UCSD-AML1 (cell line): ENCODE measurements at regions not wholly inside any gene's neighbourhood (a gene's known extent, or its start where the extent isn't known, plus 50 kb on each side); places are given as distances from the start of the nearest gene placed in this dataset.

Experiments used
- DNase-seq: peaks from one replicate; lab custom pipeline; 2025; ENCODE audit not compliant: unreplicated experiment; lab: John Stamatoyannopoulos, UW

- DNase-seq, result no peak
Measured at GRCh38 chr18:43875511-43875910, 598.2 kb upstream of the SYT4 start.

GRCh38 chr18:43876286-43876685 lies 599.0 kb upstream of the SYT4 start:
- no peak for DNase-seq

GRCh38 chr18:43876748-43877147 lies 599.5 kb upstream of the SYT4 start:
- DNase-seq, result no peak

GRCh38 chr18:43877616-43878321 lies 600.5 kb upstream of the SYT4 start:
- no peak for DNase-seq

GRCh38 chr18:43879415-43879814 lies 602.1 kb upstream of the SYT4 start:
- DNase-seq, result no peak

- DNase-seq, result no peak
Measured at GRCh38 chr18:43882358-43883055, 605.2 kb upstream of the SYT4 start.

GRCh38 chr18:43883886-43884285 lies 606.6 kb upstream of the SYT4 start:
- no peak for DNase-seq

- DNase-seq, result no peak
Measured at GRCh38 chr18:43886341-43886740, 609.1 kb upstream of the SYT4 start.

GRCh38 chr18:43887491-43887890 lies 610.2 kb upstream of the SYT4 start:
- DNase-seq, result no peak

- DNase-seq, result no peak
Measured at GRCh38 chr18:43888598-43888997, 611.3 kb upstream of the SYT4 start.

GRCh38 chr18:43893001-43893637 lies 615.8 kb upstream of the SYT4 start:
- DNase-seq, result no peak

- DNase-seq, result no peak
Measured at GRCh38 chr18:43904209-43904837, 627.0 kb upstream of the SYT4 start.

- no peak for DNase-seq
Measured at GRCh38 chr18:43914018-43914417, 636.7 kb upstream of the SYT4 start.

GRCh38 chr18:43916984-43917383 lies 639.7 kb upstream of the SYT4 start:
- no peak for DNase-seq

GRCh38 chr18:43917520-43917919 lies 640.2 kb upstream of the SYT4 start:
- peak; percentile 14 for DNase-seq

GRCh38 chr18:43919551-43919950 lies 642.3 kb upstream of the SYT4 start:
- DNase-seq, result no peak

GRCh38 chr18:43931439-43931838 lies 654.1 kb upstream of the SYT4 start:
- DNase-seq, result no peak

- no peak for DNase-seq
Measured at GRCh38 chr18:43932140-43932539, 654.9 kb upstream of the SYT4 start.

- no peak for DNase-seq
Measured at GRCh38 chr18:43933177-43933576, 655.9 kb upstream of the SYT4 start.

GRCh38 chr18:43934322-43934721 lies 657.0 kb upstream of the SYT4 start:
- no peak for DNase-seq

GRCh38 chr18:43934781-43935471 lies 657.6 kb upstream of the SYT4 start:
- no peak for DNase-seq
